Posterior cingulate gyrus (tissue), 11 donors: ENCODE measurements at regions not wholly inside any gene's neighbourhood (a gene's known extent, or its start where the extent isn't known, plus 50 kb on each side); places are given as distances from the start of the nearest gene placed in this dataset.
"Not testable (repeated sequence)": the region's sequence is repeated elsewhere in the genome, so short reads cannot be mapped to it uniquely, and the experiment has no call there.

ENCODE experiments used
- DNase-seq, 10 donors: peaks; one replicate each; pipeline versions ENCODE4 v3.0.0 to v3.0.0-alpha.2; 2020 to 2021; ENCODE audit warnings: mixed read lengths in 3 of 10
- intact Hi-C: fragments of 100-400 bp; cut with DNase I; formaldehyde crosslinking; loops from one replicate; pipeline ENCODE4 v1.15.1; 2023

GRCh38 chr1:168825129-168825528, 96.1 kb upstream of the DPT start:
- DNase-seq, result no peak
- intact Hi-C loops, result no loop called here

- no peak for DNase-seq
- intact Hi-C loops, result no loop called here
Measured at GRCh38 chr1:168825820-168826219, 96.8 kb upstream of the DPT start.

GRCh38 chr1:168826269-168826668, 97.3 kb upstream of the DPT start:
- intact Hi-C loops, result no loop called here

DNA sequence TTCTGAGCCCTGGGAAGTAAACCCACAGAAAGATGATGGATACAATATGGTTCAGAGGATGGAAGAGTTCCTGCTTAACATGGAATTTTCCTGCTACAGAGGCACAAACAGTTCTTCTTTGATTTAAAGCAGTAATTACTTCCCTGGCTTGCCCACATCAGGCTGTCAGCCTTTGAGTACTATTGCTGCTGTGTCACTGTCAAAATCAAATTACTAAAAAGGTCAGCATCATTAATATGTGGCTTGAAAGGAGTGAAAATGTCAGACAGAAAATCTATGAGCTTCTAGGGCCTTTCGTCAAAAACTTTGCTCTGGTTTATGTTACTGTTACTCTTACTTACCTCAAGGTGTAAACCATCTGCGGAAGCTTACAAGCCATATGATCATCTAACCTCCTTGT, 98.6 kb upstream of the DPT start:
- intact Hi-C loops, result no loop called here
- DNase-seq, result no peak

More at GRCh38 chr1:168826269-168826668, 97.3 kb upstream of the DPT start:
- no peak for DNase-seq

DNA sequence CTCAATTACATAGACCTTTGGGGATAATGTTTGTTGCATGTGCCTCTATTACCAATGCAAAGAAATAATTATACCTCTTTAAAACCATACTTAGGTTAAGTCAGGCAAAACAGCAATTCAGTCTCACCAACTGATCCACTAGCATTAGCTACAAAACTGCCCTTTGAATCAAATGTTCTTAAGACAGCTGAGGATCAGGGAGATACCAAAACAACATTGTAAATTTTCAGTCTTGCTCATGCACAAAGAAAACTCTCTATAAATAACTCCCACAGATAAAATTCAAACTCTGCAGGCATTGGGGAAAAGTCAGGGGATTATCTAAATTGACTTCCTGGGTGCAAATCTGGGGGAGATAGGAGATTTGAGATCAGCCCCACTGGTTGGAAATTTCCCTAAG, 100.9 kb upstream of the DPT start:
- no peak for DNase-seq
- intact Hi-C loops, result no loop called here

- intact Hi-C loops, result no loop called here
- no peak for DNase-seq
Measured at GRCh38 chr1:168830562-168830961, 101.6 kb upstream of the DPT start.

DNA sequence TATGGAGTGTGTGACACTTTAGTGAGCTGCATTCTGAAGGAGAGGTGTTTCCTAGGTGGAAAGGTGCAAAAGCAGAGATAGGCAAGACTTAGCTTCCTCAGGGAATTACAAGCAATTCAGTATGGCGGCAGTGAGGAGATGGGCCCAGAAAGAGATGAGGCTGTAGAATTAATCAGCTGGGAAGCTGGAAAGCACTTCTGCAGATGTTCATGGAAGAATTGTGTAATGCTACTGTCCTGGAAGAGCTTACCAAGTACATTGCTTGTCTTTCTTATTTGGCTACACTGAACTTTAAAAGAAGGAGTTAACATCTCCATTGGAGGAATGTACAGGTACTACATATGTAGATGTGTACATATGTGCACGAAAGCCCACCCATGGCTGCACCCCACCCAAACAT, 103.7 kb upstream of the DPT start:
- no peak for DNase-seq
- intact Hi-C loops, result no loop called here

- intact Hi-C loops, result no loop called here
- DNase-seq, result no peak
Measured at GRCh38 chr1:168833362-168833761, 104.4 kb upstream of the DPT start.

GRCh38 chr1:168833801-168834224, 104.8 kb upstream of the DPT start:
- DNase-seq, result no peak
- intact Hi-C loops, result no loop called here

GRCh38 chr1:168834225-168834872, 105.3 kb upstream of the DPT start:
- no peak for DNase-seq
- intact Hi-C loops, result no loop called here

DNA sequence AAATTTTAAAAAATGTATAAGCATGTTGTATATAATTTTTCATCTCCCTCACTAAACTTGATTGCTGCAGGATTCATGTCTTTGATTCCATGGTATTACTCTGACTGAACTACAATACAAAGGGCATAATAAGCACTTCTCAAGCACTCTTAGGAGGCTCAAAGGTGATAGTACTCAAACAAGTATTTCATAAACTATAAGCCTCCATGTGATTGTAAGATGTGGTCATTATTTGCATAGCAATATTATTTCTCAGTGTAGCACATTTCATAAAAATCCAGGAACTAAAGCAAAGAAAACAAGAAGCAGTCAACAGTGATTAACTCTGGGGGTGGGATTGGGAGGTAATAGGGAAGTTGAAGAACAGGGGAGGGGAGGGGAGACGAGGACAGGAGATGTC, 106.2 kb upstream of the DPT start:
- no peak for DNase-seq
- intact Hi-C loops, result no loop called here

DNA sequence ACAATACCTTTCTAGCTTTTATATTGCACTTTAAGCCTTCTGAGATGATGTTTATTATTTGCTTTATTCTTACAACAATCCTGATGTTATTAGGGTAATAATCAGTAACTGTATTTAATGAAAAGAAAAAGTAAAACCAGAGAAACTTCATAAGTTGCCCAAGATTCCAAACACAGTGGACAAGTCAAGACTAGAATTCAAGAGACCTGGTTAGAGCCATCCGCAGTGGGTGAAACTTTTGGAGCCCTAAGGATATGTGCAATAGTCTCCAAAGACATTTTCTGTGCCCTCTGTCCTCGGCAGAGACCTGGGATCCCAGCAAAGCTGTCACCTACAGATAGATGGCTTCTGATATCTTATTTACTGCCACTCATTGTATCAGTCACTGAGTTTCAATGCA, 106.8 kb upstream of the DPT start:
- no peak for DNase-seq
- intact Hi-C loops, result no loop called here

DNA sequence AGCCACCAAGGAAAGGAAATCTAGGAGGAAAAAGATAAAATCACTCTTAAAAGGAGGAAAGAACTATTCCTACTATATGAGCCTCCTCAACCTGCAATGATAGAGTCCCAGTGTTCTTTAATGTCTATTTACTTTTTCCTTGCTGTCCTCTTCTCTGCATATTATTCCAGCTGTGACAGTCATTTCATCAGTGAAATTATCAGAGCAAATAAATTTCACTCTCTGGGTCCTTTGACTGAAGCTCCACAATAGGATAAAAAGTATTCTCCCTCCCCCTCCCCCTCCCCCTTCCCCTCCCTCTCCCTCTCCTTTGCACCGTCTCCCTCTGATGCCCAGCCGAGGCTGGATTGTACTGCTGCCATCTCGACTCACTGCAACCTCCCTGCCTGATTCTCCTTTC, 107.5 kb upstream of the DPT start:
- intact Hi-C loops, result no loop called here
- no peak for DNase-seq

DNA sequence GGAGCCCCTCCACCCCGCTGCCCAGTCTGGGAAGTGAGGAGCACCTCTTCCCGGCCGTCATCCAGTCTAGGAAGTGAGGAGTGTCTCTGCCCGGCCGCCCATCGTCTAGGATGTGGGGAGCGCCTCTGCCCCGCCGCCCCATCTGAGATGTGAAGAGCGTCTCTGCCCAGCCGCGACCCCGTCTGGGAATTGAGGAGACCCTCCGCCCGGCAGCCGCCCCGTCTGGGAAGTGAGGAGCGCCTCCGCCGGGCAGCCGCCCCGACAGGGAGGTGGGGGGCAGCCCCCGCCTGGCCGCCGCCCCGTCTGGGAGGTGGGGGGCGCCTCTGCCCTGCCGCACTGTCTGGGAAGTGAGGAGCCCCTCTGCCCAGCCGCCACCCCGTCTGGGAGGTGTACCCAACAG, 108.2 kb upstream of the DPT start:
- intact Hi-C loops, result not testable (repeated sequence)
- DNase-seq, result peak in 2 of 10 donors; percentile 68 to 70

DNA sequence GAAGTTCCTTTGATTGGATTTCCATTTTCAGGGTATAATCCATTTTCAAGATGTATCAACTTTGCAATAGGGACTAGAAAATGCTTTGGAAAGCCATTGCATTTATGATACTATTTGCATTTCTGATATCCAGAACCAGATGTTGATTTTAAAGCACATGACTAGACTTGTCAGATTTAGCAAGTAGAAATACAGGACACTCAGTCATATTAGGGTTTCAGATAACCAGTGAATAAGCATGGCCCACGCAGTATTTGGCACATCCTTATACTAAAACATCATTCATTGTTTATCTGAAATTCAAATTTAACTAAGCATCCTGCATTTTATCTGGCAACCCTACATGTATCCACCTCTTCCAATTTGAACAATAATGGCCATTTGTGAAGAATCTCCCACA, 113.3 kb upstream of the DPT start:
- intact Hi-C loops, result no loop called here

GRCh38 chr1:168842916-168843315, 113.9 kb upstream of the DPT start:
- intact Hi-C loops, result no loop called here
- DNase-seq, result no peak

More for the DNA sequence above, 113.3 kb upstream of the DPT start:
- DNase-seq, result no peak

DNA sequence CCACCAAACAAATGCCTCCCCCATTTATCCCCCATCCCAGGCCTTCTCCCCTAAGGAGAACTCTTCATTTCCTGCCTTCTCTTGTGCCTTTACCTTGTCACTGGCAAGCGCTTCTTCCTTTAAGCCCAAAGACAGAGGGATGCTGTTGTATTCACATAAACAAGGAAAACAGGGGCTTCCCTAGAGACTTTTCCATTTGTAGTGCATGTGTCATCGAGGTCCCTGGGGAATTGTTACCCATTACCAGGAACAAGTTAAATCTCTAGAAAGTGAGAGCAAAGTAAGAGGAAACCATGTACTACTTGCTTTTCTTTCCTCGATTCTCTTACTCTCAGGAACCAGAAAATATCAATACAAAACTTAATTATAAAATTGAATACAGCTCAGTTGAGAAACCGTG, 114.4 kb upstream of the DPT start:
- intact Hi-C loops, result no loop called here
- DNase-seq, result no peak

DNA sequence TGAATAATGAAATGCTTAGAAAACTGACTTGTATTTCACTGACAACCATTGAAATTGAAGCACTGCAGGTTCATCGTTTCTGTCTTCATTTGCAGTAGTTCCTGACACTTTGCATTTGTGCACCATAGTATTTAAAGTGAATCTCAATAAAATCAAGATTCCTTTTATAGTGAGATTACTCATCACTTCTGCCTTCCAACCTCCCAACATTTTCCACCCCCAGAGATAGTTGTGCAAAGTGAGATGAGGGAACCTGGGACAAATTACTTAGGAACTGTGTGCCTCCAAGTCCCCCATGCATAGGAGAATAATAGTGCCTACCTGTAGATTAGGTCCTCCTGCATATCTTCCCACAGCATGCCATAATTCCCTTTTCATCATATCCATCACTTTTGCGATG, 114.9 kb upstream of the DPT start:
- no peak for DNase-seq
- intact Hi-C loops, result no loop called here

GRCh38 chr1:168845140-168845539, 116.1 kb upstream of the DPT start:
- no peak for DNase-seq
- intact Hi-C loops, result no loop called here

GRCh38 chr1:168848051-168848450, 119.0 kb upstream of the DPT start:
- DNase-seq, result no peak
- intact Hi-C loops, result no loop called here

- intact Hi-C loops, result no loop called here
- no peak for DNase-seq
Measured at GRCh38 chr1:168861421-168862004, 132.5 kb upstream of the DPT start.

- intact Hi-C loops, result no loop called here
- no peak for DNase-seq
Measured at GRCh38 chr1:168863772-168864171, 134.8 kb upstream of the DPT start.

- DNase-seq, result no peak
- intact Hi-C loops, result no loop called here
Measured at GRCh38 chr1:168864266-168864665, 135.3 kb upstream of the DPT start.
